ENCODE measurements at regions not wholly inside any gene's neighbourhood (a gene's known extent, or its start where the extent isn't known, plus 50 kb on each side); places are given as distances from the start of the nearest gene placed in this dataset.
A peak's percentile ranks its signal among the peaks of the same experiment; 100 is the strongest.

DNA sequence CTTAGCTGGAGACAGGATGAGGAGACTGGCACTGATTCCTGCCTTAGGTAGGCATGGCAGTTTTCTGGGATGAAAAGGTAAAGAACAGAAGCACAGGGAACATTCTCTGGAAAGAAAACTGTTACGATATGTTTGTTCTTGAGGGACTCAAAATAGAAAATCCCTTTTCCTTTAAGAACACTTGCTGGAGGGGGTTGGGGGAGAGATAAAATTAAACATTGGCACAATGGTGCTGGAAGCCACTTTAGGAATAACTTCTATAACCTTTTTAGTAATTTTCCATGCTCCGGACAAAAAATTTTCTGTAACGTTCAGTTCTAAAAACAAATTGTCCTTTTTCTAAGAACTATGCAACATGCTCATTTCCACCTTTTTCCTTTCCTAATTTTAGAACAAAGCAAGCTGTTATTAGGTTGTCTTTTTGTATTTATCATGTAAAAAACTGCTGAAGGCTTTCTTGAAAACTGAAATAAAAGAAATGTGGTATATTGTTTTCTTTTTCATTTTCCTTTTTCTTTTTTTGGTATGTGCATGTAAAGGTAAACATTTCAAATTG, 343.8 kb downstream of the EPHA4 start:
- TF ChIP-seq, protein P1, sequence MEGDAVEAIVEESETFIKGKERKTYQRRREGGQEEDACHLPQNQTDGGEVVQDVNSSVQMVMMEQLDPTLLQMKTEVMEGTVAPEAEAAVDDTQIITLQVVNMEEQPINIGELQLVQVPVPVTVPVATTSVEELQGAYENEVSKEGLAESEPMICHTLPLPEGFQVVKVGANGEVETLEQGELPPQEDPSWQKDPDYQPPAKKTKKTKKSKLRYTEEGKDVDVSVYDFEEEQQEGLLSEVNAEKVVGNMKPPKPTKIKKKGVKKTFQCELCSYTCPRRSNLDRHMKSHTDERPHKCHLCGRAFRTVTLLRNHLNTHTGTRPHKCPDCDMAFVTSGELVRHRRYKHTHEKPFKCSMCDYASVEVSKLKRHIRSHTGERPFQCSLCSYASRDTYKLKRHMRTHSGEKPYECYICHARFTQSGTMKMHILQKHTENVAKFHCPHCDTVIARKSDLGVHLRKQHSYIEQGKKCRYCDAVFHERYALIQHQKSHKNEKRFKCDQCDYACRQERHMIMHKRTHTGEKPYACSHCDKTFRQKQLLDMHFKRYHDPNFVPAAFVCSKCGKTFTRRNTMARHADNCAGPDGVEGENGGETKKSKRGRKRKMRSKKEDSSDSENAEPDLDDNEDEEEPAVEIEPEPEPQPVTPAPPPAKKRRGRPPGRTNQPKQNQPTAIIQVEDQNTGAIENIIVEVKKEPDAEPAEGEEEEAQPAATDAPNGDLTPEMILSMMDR (IDR thresholded peaks at IDR 0.05) = no peak
- H3K36me3 ChIP-seq = no peaks in the 10 kb centered on the region
- no peaks in the 10 kb centered on the region for H3K27me3 ChIP-seq
- H3K4me3 ChIP-seq = no peak overlapping the region
- no peaks in the 10 kb centered on the region for H3K9me3 ChIP-seq
- H3K4me1 ChIP-seq = no peaks in the 10 kb centered on the region
- intact Hi-C loops (cut with DNase I) = no loop called here
- peak; percentile 23 for ATAC-seq
- H3K27ac ChIP-seq = no peak overlapping the region
- DNase-seq = no peak

DNA sequence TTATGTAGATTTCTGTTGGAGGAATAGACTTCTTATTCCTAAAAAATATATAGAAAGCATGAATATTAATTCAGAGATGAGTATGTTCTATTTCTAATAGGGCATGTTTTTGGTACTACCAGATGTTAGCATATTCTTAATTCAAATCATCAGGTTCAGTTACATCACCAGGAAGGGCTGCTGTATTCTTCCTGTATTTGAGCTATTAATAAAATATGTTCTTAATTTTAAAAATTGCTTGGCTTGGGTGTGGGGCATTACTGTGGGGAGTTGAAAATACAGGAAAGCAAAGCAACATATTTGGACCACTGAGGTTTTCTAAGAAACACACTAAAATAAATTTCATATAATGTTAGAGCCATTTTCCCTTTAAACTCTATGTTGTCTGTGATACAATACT, 343.0 kb downstream of the EPHA4 start:
- TF ChIP-seq, protein P1 (IDR thresholded peaks at IDR 0.05) = no peak
- Histone ChIP-seq H3K36me3 (no peaks in the 10 kb centered on the region), H3K27ac (no peak overlapping the region), H3K4me3 (no peak overlapping the region), H3K27me3 (no peaks in the 10 kb centered on the region), H3K4me1 (no peaks in the 10 kb centered on the region), H3K9me3 (no peaks in the 10 kb centered on the region)
- ATAC-seq (no peak), DNase-seq (no peak)
- intact Hi-C loops (cut with DNase I) = no loop called here

DNA sequence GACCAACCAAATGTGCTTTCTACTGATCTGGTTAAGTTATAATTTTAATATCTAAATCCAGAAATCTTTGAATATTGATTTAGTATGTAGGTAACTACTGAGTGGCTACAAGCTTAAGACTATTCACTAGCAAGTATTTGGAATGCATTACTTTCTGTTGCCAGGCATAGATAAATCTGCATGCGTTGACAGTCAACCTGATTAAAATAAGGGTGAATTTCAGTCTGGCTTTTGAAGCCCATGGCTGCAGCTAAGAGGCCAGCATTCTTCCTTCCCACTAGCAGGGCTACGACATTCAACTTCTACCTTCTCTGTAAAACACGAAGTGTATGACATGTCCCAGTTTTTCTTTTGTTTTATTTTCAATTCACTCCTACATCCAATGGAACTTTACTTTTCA, 340.6 kb downstream of the EPHA4 start:
- Histone ChIP-seq H3K36me3 (no peaks in the 10 kb centered on the region), H3K4me3 (no peak overlapping the region), H3K27me3 (no peaks in the 10 kb centered on the region), H3K4me1 (no peaks in the 10 kb centered on the region), H3K27ac (no peak overlapping the region), H3K9me3 (no peaks in the 10 kb centered on the region)
- TF ChIP-seq, protein P1 (IDR thresholded peaks at IDR 0.05) = no peak
- ATAC-seq (no peak), DNase-seq (no peak)
- intact Hi-C loops (cut with DNase I) = no loop called here

DNA sequence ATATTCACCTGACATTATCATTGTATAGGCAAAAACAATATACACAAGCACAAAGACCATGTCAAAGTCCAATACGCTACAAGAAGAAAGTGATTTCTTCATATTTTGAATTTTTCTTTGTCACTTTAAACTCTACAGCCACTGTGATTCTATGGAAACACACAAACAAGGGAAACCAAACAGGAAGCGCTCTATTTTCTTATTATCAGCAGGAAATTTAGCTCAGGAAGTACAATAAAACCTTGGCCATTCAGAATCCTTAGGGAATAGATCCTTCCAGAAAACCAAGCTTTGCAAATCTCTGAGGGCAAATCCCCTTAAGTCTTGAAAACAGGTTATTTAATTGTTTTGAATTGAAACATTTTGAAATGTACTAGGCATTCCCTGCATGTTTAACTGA, 336.2 kb downstream of the EPHA4 start:
- no peaks in the 10 kb centered on the region for H3K36me3 ChIP-seq
- peak overlapping the region in 1 of 2 donors; percentile 48 for H3K27ac ChIP-seq
- no peaks in the 10 kb centered on the region for H3K4me1 ChIP-seq
- intact Hi-C loops (cut with DNase I) = no loop called here
- ATAC-seq (no peak), DNase-seq (no peak)
- H3K9me3 ChIP-seq = no peaks in the 10 kb centered on the region
- no peaks in the 10 kb centered on the region for H3K27me3 ChIP-seq
- TF ChIP-seq, protein P1 (IDR thresholded peaks at IDR 0.05) = no peak
- H3K4me3 ChIP-seq = no peak overlapping the region

DNA sequence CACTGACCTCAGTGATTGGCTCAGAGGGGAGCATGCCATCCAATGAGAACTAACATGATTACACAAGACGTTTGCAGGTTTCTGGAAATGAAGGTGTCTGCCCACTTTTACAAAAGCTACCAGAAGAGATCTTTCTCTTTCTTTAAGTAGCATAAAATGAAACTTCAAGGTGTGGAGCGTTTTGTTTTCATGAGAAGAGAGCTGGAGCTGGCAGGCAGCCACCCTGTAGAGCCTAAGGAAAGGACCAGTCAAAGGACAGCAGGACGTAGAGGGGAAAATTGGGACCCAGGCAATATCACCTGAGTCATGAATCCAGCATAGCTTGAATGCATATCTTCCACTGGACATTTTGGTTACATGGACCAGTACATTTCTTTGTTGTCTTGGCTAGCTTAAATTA, 331.0 kb downstream of the EPHA4 start:
- Histone ChIP-seq H3K9me3 (no peaks in the 10 kb centered on the region), H3K4me3 (no peak overlapping the region), H3K36me3 (no peaks in the 10 kb centered on the region), H3K27ac (no peak overlapping the region), H3K4me1 (no peaks in the 10 kb centered on the region), H3K27me3 (no peaks in the 10 kb centered on the region)
- intact Hi-C loops (cut with DNase I) = no loop called here
- ATAC-seq = no peak
- TF ChIP-seq, protein P1 (IDR thresholded peaks at IDR 0.05) = no peak
- no peak for DNase-seq
